Stimulated activated CD4-positive, alpha-beta T cell treated with anti-CD3 and anti-CD28 coated beads, Interleukin-15, amount 100 ng/mL, for 48 hours (primary cell): ENCODE measurements at regions not wholly inside any gene's neighbourhood (a gene's known extent, or its start where the extent isn't known, plus 50 kb on each side); places are given as distances from the start of the nearest gene placed in this dataset.
"Not testable (repeated sequence)": the region's sequence is repeated elsewhere in the genome, so short reads cannot be mapped to it uniquely, and the experiment has no call there.

Experiments
- DNase-seq, 2 donors: peaks; one replicate each; pipeline ENCODE4 v3.0.0-alpha.2; 2020; ENCODE audit warnings: low read depth in 2 of 2

DNA sequence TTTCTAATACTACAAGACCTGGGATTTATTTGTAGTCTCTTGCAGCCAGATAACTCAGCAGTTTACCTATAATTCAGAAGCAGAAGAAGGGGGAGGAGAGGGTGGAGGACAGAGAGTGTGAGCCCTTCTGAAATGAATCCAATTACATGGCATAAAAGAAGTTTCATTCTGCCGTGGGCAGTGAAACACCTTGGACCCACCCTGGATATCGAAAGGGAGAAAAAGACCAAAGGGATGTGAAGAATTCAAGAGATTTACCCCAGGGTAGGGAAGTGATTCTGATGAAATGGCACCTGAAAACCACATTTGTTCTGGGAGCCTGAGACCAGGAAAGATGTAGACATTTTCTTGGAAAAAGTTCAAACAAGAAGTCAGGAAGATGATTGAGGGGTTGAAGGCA, 140.9 kb downstream of the NDFIP2 start:
- DNase-seq: no peak

- no peak for DNase-seq
These were observed 140.5 kb downstream of the NDFIP2 start for GRCh38 chr13:79621449-79621848.

DNA sequence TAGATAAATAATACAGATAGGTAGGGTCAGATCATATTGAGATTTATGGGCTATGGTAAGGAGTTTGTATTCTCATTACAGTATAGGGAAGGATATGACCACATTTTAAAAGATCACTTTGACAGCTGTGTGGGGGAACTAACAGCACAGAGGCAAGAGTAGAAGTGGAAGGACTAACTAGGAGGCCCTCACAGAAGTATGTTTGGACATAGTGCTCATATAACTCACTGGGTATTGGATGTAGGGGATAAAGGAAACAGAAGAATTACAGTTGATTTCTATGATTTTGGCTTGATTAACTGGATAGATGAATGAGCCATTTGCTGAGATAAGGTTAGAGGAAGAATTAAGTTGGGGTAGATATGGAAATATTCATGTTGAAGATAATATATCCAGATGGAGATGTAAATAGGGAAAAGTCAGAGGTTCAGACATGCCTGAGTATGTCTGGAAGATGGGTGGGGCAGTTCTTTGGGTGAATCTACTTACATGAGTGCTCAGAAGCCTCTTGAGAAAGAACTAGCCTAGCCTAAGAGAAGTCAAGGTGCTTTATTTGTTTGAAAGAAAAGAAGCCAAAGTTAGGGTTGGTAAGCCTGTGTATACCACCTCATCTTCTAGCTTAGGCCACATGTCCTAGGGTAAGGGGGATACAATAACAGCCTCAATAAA, 133.4 kb downstream of the NDFIP2 start:
- no peak for DNase-seq

DNA sequence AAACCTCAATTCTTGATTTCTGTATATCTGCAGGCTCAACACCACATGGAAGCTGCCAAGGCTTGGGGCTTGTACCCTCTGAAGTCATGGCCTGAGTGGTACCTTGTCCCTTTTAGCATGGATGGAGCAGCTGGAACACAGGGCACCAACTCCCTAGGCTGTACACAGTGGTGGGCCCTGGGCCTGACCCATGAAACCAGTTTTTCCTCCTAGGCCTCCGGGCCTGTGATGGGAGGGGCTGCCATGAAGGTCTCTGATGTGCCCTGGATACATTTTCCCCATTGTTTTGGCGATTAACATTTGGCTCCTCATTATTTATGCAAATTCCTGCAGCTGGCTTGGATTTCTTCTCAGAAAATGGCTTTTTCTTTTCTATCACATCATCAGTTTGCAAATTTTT, 131.6 kb downstream of the NDFIP2 start:
- no peak for DNase-seq

GRCh38 chr13:79607895-79608294, 126.9 kb downstream of the NDFIP2 start:
- not testable (repeated sequence) for DNase-seq
